Activated naive CD8-positive, alpha-beta T cell treated with anti-CD3 and anti-CD28 coated beads, Interleukin-2, amount 50 U/mL, for 24 hours (primary cell): ENCODE measurements at regions not wholly inside any gene's neighbourhood (a gene's known extent, or its start where the extent isn't known, plus 50 kb on each side); places are given as distances from the start of the nearest gene placed in this dataset.

Experiments used
- ATAC-seq: fragments of 150-1000 bp; cut with Tn5 transposase; one replicate; pipeline ENCODE4 v1.10.0; 2021
- DNase-seq: peaks from one replicate; pipeline ENCODE4 v3.0.0; 2021
- H3K27ac Mint-ChIP-seq: one replicate; pipeline ENCODE4 v1.8.0; 2021; ENCODE audit warnings: mild to moderate bottlenecking, mixed read lengths
- H3K27me3 Mint-ChIP-seq: one replicate; pipeline ENCODE4 v1.8.0; 2021; ENCODE audit warnings: mixed read lengths
- H3K36me3 Mint-ChIP-seq: one replicate; pipeline ENCODE4 v1.8.0; 2021; ENCODE audit warnings: low read depth, mixed read lengths
- H3K4me1 Mint-ChIP-seq: one replicate; pipeline ENCODE4 v1.8.0; 2021; ENCODE audit warnings: mixed read lengths
- H3K4me3 Mint-ChIP-seq: one replicate; pipeline ENCODE4 v1.8.0; 2021; ENCODE audit warnings: mild to moderate bottlenecking, moderate library complexity, mixed read lengths
- H3K9me3 Mint-ChIP-seq: one replicate; pipeline ENCODE4 v1.8.0; 2021; ENCODE audit warnings: mixed read lengths

DNA sequence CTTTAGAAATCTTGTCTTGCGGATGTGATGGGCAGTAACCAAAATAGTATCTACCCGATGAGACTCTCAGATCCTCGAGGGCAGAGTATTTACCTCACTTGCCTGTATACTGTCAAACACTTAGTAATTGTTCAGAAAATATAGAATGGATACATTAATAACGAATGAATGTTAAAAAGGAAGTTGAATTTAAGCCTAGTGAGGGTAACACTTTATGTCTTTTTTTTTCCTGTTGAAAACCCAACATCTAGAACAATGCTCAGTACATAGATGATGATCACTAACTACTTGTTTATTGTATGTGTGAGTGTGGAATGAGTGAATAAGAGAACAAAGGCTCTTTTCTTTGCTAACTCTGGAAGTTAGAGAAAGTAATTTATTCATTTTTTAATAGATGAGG lies 195.7 kb downstream of the MIAT start:
- H3K4me3 Mint-ChIP-seq, result no peak overlapping the region
- DNase-seq (no peak), ATAC-seq (no peak)
- H3K36me3 Mint-ChIP-seq, result no peaks in the 10 kb centered on the region
- no peak overlapping the region for H3K27ac Mint-ChIP-seq
- H3K27me3 Mint-ChIP-seq, result no peaks in the 10 kb centered on the region
- no peaks in the 10 kb centered on the region for H3K4me1 Mint-ChIP-seq
- no peaks in the 10 kb centered on the region for H3K9me3 Mint-ChIP-seq

DNA sequence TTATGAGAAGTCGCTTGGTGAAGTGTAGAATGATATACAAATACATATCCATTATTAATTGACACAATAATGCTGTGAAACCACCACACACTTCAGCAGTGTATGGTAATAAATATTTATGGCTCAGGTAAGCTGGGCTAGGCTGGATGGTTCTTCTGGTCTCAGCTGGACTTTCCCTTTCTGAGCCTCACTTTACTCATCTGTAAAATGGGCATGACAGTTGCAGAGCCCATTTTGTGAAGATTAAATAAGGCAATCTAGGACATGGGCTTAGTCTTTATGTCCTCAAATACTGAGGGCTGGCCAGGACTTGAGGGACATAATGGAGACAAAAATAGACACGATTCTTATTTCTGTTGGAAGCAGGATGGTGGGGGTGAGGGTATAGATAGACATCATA lies 196.1 kb downstream of the MIAT start:
- Mint-ChIP-seq H3K27me3 (no peaks in the 10 kb centered on the region), H3K4me3 (no peak overlapping the region), H3K9me3 (no peaks in the 10 kb centered on the region), H3K4me1 (no peaks in the 10 kb centered on the region), H3K36me3 (no peaks in the 10 kb centered on the region), H3K27ac (no peak overlapping the region)
- no peak for ATAC-seq
- no peak for DNase-seq

DNA sequence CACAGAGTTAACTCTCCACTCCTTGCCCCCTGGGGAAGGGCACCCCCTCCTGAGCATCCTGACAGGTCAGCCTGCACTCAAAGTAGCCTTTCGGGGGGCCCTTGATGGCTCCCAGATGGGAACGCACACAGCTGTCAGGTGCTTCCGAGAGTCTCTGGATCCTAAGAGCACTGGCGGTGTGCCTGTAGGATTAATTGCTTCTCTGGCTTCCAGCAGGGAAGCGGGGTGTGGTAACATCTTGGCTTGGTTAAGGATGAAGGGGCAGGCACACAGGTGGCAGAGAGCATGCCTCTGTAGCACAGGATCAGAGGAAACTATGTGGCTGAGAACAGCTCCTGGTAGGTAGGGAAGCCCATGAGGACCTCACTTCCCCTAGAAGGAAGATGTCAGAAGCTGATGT lies 199.8 kb downstream of the MIAT start:
- ATAC-seq, result no peak
- H3K4me1 Mint-ChIP-seq, result no peaks in the 10 kb centered on the region

DNA sequence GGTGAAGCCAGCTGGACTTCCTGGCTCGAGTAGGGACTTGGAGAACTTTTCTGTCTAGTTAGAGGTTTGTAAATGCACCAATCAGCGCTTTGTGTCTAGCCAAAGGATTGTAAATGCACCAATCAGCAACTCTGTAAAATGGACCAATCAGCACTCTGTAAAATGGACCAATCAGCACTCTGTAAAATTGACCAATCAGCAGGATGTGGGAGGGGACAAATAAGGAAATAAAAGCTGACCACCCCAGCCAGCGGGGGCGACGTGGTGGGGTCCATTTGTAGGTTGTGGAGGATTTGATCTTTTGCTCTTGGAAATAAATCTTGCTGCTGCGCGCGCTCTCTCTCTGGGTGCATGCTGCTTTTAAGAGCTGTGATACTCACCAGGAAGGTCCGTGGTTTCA lies 202.9 kb downstream of the MIAT start:
- Mint-ChIP-seq H3K36me3 (peaks cover 8% of the 10 kb centered on the region), H3K9me3 (no peaks in the 10 kb centered on the region), H3K27me3 (no peaks in the 10 kb centered on the region), H3K4me3 (no peak overlapping the region), H3K4me1 (no peaks in the 10 kb centered on the region), H3K27ac (no peak overlapping the region)
- ATAC-seq, result no peak
- DNase-seq, result no peak

More for the DNA sequence above, 199.8 kb downstream of the MIAT start:
- H3K27ac Mint-ChIP-seq, result no peak overlapping the region
- no peaks in the 10 kb centered on the region for H3K27me3 Mint-ChIP-seq
- H3K36me3 Mint-ChIP-seq, result no peaks in the 10 kb centered on the region
- no peak for DNase-seq
- no peak overlapping the region for H3K4me3 Mint-ChIP-seq
- no peaks in the 10 kb centered on the region for H3K9me3 Mint-ChIP-seq

DNA sequence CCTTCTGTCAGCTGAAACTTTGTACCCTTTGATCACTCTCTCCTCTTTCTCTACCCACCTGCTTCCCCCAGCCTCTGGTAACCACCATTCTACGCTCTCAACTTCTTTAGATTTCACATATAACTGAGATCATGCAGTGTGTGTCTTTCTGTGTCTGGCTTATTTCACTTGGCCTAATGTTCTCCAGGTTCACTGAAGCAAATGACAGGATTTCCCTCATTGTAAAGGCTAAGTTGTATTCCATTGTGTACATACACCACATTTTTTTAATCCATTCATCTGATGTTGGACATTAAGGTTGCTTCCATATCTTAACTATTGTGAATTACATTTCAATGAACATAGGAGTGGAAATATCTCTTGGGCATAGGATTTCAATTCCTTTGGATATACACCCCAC lies 207.6 kb downstream of the MIAT start:
- Mint-ChIP-seq H3K27ac (no peak overlapping the region), H3K4me1 (no peaks in the 10 kb centered on the region), H3K27me3 (no peaks in the 10 kb centered on the region), H3K9me3 (peaks cover 6% of the 10 kb centered on the region), H3K4me3 (no peak overlapping the region), H3K36me3 (peaks cover 31% of the 10 kb centered on the region)
- no peak for ATAC-seq
- DNase-seq, result no peak

DNA sequence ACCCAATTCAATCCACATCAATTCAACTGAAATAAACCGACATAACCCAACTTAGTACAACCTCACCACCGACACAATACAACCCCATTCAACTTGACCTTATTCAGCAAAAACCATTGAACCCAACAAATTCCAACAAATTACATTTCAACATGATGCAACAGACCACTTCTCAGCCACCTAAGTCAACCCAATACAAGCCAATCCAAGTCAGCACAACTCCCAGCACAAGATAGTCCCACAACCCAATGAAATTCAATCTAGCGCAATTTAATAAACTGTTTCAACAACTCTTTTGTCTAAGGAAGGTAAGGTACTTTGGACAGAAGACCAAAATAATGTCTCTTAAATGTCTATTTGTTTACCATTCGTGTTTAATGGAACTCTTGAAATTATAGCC lies 226.0 kb downstream of the MIAT start:
- ATAC-seq (no peak), DNase-seq (no peak)
- H3K4me3 Mint-ChIP-seq, result no peak overlapping the region
- H3K27me3 Mint-ChIP-seq, result no peaks in the 10 kb centered on the region
- no peaks in the 10 kb centered on the region for H3K36me3 Mint-ChIP-seq
- H3K4me1 Mint-ChIP-seq, result no peaks in the 10 kb centered on the region
- no peak overlapping the region for H3K27ac Mint-ChIP-seq
- H3K9me3 Mint-ChIP-seq, result no peaks in the 10 kb centered on the region

DNA sequence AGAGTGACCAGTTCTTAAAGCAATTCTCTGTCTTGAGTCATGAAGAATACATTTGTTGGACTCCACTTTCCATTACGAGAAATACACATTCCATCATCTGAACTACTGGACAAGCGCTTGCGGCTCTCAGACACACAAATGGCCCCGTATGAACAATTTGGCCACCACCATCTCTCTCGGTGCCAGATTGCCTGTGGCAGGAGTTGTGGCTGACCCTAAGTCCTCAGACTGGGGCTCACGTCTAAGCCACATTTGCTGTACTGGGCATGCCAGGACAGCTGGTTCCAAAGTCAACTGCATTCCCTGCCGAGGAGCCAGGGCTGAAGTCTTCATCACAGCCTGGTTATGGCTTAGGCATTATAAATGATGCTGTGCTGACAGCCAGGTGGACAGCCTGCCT lies 227.5 kb downstream of the MIAT start:
- no peak for DNase-seq

DNA sequence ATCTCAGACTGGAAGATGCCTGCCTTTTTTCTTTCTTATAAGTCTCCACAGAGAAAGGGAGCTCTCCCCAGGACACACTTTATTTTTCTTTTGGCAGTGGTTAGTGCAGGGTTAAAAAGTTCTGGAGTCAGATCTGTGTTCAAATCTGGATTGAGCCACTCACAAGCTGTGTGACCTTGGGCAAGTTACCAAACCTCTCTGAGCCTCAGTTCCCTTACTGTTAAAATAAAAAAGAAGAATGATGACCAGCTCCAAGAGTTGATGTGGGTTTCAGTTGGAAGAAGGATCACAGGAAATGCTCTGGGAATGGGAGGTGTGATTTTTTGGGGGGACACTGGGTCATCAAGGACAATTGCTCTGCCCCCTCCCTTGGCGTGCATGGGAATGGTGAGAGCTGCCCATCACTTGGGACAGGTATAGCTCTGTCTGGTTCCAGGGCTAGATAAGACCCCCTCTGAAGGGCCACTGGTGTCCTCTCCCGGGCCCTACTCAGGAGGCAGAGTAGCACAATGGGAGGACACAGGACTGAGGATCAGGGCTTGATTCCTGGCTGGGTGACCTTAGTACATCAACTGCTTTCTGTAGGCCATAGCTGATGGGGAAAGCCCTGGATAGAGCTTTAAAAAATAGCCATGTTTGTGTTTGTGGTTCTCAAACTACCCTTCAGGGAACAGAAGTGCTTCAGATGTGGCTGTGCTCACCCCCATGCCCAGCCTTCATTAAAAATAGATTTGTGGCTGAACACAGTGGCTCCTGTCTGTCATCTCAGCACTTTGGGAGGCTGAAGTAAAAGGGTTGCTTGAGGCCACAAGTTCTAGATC lies 228.3 kb downstream of the MIAT start:
- ATAC-seq, result no peak
- H3K4me1 Mint-ChIP-seq, result no peaks in the 10 kb centered on the region
- no peak overlapping the region for H3K4me3 Mint-ChIP-seq
- no peaks in the 10 kb centered on the region for H3K27me3 Mint-ChIP-seq
- H3K36me3 Mint-ChIP-seq, result no peaks in the 10 kb centered on the region
- DNase-seq, result no peak
- H3K27ac Mint-ChIP-seq, result no peak overlapping the region
- no peaks in the 10 kb centered on the region for H3K9me3 Mint-ChIP-seq

More for the DNA sequence above, 227.5 kb downstream of the MIAT start:
- no peak overlapping the region for H3K27ac Mint-ChIP-seq
- no peaks in the 10 kb centered on the region for H3K4me1 Mint-ChIP-seq
- H3K9me3 Mint-ChIP-seq, result no peaks in the 10 kb centered on the region
- no peak overlapping the region for H3K4me3 Mint-ChIP-seq
- ATAC-seq, result no peak
- H3K36me3 Mint-ChIP-seq, result no peaks in the 10 kb centered on the region
- H3K27me3 Mint-ChIP-seq, result no peaks in the 10 kb centered on the region

DNA sequence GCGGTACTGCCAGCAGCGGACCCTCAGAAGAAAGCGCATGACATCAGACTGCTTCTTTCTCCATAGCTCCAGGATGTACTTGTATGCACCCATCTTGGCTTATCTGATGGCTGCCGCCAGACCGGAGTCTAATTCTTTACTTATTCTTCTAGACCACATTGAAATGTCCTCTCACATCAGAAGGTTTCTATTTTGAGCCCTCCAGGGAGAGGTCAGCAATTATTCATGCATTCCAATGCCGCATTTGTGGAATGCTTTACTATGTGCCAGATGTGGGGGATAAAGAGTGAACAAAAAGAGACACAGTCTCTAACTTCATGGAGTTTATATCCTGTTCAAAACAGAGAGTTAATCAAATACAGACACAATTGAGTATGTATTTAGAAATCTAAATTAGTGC lies 230.1 kb downstream of the MIAT start:
- DNase-seq, result no peak

DNA sequence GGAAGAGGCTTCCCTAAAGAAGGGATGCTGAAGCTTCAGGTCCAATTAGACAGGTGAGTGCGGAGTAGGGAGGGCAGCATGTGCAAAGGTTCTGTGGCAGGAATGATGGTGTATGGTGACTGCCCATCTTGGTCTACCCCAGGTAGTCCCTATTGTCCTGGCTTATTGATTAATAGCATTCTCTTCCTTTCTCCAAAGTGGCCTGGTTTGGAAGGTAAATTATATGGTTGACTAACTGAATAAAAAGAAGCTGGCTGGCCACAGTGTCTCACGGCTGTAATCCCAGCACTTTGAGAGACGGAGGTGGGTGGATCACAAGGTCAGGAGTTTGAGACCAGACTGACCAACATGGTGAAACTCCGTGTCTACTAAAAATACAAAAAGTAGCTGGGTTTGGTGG lies 230.5 kb downstream of the MIAT start:
- no peaks in the 10 kb centered on the region for H3K9me3 Mint-ChIP-seq
- ATAC-seq, result no peak
- no peak for DNase-seq
- no peaks in the 10 kb centered on the region for H3K4me1 Mint-ChIP-seq
- H3K36me3 Mint-ChIP-seq, result no peaks in the 10 kb centered on the region
- H3K4me3 Mint-ChIP-seq, result no peak overlapping the region
- no peak overlapping the region for H3K27ac Mint-ChIP-seq
- no peaks in the 10 kb centered on the region for H3K27me3 Mint-ChIP-seq

More for the DNA sequence above, 230.1 kb downstream of the MIAT start:
- ATAC-seq, result no peak
- Mint-ChIP-seq H3K36me3 (no peaks in the 10 kb centered on the region), H3K27me3 (no peaks in the 10 kb centered on the region), H3K4me1 (no peaks in the 10 kb centered on the region), H3K9me3 (no peaks in the 10 kb centered on the region), H3K4me3 (no peak overlapping the region), H3K27ac (no peak overlapping the region)

DNA sequence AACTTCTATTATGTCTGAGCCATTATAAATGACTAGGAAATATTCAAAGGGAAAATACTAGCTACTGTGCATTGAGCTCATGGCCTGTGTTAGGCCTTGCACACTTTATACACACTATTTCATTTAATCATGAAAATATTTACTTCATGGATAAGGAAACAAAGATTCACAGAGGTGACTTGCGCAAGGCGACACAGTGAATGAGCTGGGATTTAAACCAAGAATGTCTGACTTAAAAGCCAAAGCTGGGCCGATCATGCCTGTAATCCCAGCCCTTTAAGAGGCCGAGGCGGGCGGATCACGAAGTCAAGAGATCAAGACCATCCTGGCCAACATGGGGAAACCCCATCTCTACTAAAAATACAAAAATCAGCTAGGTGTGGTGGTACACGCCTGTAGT lies 231.5 kb downstream of the MIAT start:
- H3K27ac Mint-ChIP-seq, result no peak overlapping the region
- no peak overlapping the region for H3K4me3 Mint-ChIP-seq
- peaks cover 1% of the 10 kb centered on the region for H3K4me1 Mint-ChIP-seq
- no peaks in the 10 kb centered on the region for H3K36me3 Mint-ChIP-seq
- no peaks in the 10 kb centered on the region for H3K9me3 Mint-ChIP-seq
- H3K27me3 Mint-ChIP-seq, result no peaks in the 10 kb centered on the region
- no peak for DNase-seq
- ATAC-seq, result no peak

DNA sequence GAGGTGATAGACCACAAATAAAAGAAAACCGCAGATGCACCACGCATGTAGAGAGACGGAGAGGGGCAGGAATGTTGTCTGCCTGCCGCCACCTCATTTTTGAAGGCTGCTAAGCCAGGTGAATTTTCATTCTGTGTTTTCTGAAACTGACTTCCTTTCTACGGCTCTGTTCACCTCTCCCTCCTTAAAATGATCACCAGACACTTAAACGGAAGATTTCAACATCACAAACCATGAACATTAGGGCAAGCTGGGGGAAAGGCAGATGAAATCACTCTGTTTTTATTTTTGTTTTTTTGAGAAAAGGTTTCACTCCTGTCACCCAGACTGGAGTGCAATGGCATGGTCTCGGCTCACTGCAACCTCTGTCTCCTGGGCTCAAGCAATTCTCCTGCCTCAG lies 232.4 kb downstream of the MIAT start:
- ATAC-seq (no peak), DNase-seq (no peak)
- H3K36me3 Mint-ChIP-seq, result no peaks in the 10 kb centered on the region
- H3K9me3 Mint-ChIP-seq, result no peaks in the 10 kb centered on the region
- H3K27me3 Mint-ChIP-seq, result peaks cover 4% of the 10 kb centered on the region
- peaks cover 8% of the 10 kb centered on the region for H3K4me1 Mint-ChIP-seq
- no peak overlapping the region for H3K4me3 Mint-ChIP-seq
- no peak overlapping the region for H3K27ac Mint-ChIP-seq

DNA sequence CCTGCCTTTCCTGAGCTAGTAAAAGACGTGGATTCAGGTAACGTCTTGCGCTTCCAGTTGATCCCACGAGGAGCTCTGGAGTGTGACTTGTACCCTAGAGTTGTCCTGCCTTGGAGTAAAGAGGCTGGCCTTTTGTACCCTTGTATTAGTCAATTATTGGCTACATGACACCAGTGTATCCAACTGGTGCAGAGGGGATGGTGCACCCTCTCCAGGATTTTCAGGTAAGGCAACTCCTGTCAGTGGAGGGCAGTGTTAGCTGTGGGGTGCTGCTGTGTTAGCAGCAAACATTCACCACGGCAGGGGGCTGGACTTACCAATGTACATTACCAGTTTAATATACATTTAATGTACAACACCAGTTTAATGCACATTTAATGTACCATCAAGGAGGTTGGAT lies 233.5 kb downstream of the MIAT start:
- ATAC-seq (no peak), DNase-seq (no peak)
- Mint-ChIP-seq H3K9me3 (no peaks in the 10 kb centered on the region), H3K27me3 (peaks cover 4% of the 10 kb centered on the region), H3K4me3 (no peak overlapping the region), H3K27ac (no peak overlapping the region), H3K4me1 (peaks cover 14% of the 10 kb centered on the region), H3K36me3 (no peaks in the 10 kb centered on the region)

DNA sequence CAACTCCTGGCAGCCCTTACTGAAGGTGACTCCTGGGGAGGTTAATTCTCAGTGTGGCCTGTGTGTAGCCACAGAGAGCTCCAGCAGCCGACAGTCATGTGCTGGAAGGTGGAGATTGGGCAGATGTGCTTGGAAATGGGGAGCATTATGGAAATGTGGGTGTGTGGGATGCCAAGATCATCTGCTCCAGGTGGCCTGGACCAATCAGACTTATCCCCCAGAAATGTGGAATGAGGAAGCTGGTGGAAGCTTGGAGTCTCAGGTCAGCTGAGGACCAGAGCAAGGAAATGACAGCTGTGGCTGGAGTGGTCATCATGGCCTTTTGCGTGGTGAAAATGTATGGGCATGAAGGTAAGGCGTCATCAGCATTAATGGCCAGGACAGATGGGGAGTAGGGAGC lies 234.0 kb downstream of the MIAT start:
- no peaks in the 10 kb centered on the region for H3K9me3 Mint-ChIP-seq
- H3K27ac Mint-ChIP-seq, result no peak overlapping the region
- no peaks in the 10 kb centered on the region for H3K36me3 Mint-ChIP-seq
- no peak for ATAC-seq
- peaks cover 4% of the 10 kb centered on the region for H3K27me3 Mint-ChIP-seq
- peaks cover 14% of the 10 kb centered on the region for H3K4me1 Mint-ChIP-seq
- no peak overlapping the region for H3K4me3 Mint-ChIP-seq
- no peak for DNase-seq

DNA sequence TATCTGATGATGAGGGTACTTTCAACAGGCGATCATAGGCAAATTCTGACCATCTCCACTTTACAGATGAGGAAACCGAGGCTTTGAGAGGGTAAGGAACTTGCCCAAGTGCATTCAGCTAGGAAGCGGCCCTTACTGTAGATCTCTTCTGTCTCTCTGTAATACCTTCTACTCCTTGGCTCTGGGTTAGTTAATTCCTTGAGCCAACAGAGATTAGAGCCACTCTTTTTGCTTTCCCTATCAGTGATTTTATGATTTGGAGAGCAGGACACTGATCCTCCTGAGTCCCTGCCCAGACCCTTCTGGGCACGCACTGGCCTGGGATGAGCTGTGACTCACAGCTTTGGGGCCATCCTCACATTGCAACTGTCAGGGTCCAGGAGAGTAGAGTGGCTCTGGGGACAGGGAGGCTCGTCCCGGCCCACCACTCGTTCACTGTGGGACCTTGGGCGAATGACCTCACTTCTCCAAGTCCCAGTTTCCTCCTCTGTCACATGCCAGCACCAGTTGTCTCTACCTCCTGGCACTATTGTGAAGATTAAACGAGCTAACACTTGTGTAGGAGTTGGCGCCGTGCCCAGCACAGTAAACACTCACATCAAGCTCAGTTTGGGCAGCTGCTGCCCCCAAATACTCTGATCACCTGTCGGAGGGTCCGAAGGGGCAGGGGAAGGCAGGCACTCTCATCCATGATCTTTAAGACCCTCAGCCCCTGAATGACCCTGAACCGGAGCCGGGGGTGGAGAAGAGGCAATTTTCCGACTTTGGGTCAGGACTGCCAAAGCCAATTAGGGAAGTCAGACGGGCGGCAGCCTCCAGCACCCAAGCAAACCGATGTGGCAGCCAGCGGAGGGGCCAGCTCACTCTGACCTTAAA lies 235.0 kb downstream of the MIAT start:
- no peaks in the 10 kb centered on the region for H3K36me3 Mint-ChIP-seq
- ATAC-seq (no peak), DNase-seq (no peak)
- H3K4me3 Mint-ChIP-seq, result no peak overlapping the region
- H3K9me3 Mint-ChIP-seq, result no peaks in the 10 kb centered on the region
- peaks cover 9% of the 10 kb centered on the region for H3K27me3 Mint-ChIP-seq
- peaks cover 14% of the 10 kb centered on the region for H3K4me1 Mint-ChIP-seq
- no peak overlapping the region for H3K27ac Mint-ChIP-seq
